ENCODE measurements at regions not wholly inside any gene's neighbourhood (a gene's known extent, or its start where the extent isn't known, plus 50 kb on each side); places are given as distances from the start of the nearest gene placed in this dataset.

- H3K4me3 ChIP-seq (replicated peaks in 1 of 3; ENCODE audit: low read depth in 2 of 3, low read length in 3 of 3) = peak overlapping the region; percentile 50 to 83 (median 74)
- peaks cover 8% of the 10 kb centered on the region for H3K4me1 Mint-ChIP-seq
- H3K9ac ChIP-seq (ENCODE audit: insufficient read depth, low read length, poor library complexity, severe bottlenecking) = peak overlapping the region; percentile 83
- WGBS (ENCODE audit: insufficient coverage) = 0% methylated on average over 17 of the region's 23 CpGs
- no peaks in the 10 kb centered on the region for H3K27me3 ChIP-seq (ENCODE audit: control insufficient read depth in 2 of 2, insufficient read depth in 2 of 2, low read length in 2 of 2)
- H3K9me3 Mint-ChIP-seq = peaks cover 2 to 23% (median 20%) of the 10 kb centered on the region in 7 donors
- no peak for TF ChIP-seq CTCF (IDR thresholded peaks at IDR 0.05)
- H3K4me2 ChIP-seq (replicated peaks; ENCODE audit: extremely low read depth, low read length, poor library complexity, severe bottlenecking) = peak overlapping the region; percentile 81
- H3K4me1 ChIP-seq (ENCODE audit: control insufficient read depth in 1 of 2, insufficient read depth in 2 of 2, low read length in 2 of 2) = peaks cover 5 to 11% of the 10 kb centered on the region in 2 donors
- H3K27ac Mint-ChIP-seq = peak overlapping the region; percentile 97 to 99 (median 98)
- intact Hi-C loops (cut with micrococcal nuclease) = loop anchor here (2.0 to 10.0 kb wide), 5 partner anchors 66 to 229 kb away; partner anchors contain the start of genes XPO1 (in 2 of the 2) and CCT4 (in 1 of the 2)
- H4K20me1 ChIP-seq (ENCODE audit: insufficient read depth, low read length) = no peaks in the 10 kb centered on the region
- H3K36me3 ChIP-seq (replicated peaks in 1 of 2; ENCODE audit: control insufficient read depth in 1 of 2, insufficient read depth in 2 of 2, low read length in 2 of 2) = no peaks in the 10 kb centered on the region
- H3K36me3 Mint-ChIP-seq = peaks cover 0 to 3% of the 10 kb centered on the region in 2 donors
- peak in 2 of 3 donors; percentile 40 to 60 for DNase-seq
- H3K4me3 Mint-ChIP-seq = peak overlapping the region; percentile 91 to 94
- H2AFZ ChIP-seq (ENCODE audit: insufficient read depth, low read depth, low read length, poor library complexity, severe bottlenecking) = peak overlapping the region; percentile 91
- no peaks in the 10 kb centered on the region for H3K79me2 ChIP-seq (ENCODE audit: insufficient read depth, low read length)
- peak overlapping the region; percentile 91 to 98 for H3K27ac ChIP-seq (ENCODE audit: low read depth in 1 of 2, low read length in 2 of 2)
- H3K27me3 Mint-ChIP-seq (ENCODE audit: low read depth in 3 of 3) = peaks cover 0 to 8% (median 3%) of the 10 kb centered on the region in 3 donors
- peaks cover 0 to 12% of the 10 kb centered on the region in 2 donors for H3K9me3 ChIP-seq (replicated peaks in 1 of 2; ENCODE audit: control insufficient read depth in 1 of 2, insufficient read depth in 1 of 2, low read length in 2 of 2)
These were observed 90.2 kb downstream of the FAM161A start for GRCh38 chr2:61763605-61764034.

GRCh38 chr2:61762292-61762691 is 91.6 kb downstream of the FAM161A start:
- TF ChIP-seq CTCF (IDR thresholded peaks at IDR 0.05) = no peak
- H4K20me1 ChIP-seq (ENCODE audit: insufficient read depth, low read length) = no peaks in the 10 kb centered on the region
- H3K4me2 ChIP-seq (replicated peaks; ENCODE audit: extremely low read depth, low read length, poor library complexity, severe bottlenecking) = no peak overlapping the region
- H3K4me1 ChIP-seq (ENCODE audit: control insufficient read depth in 1 of 2, insufficient read depth in 2 of 2, low read length in 2 of 2) = peaks cover 5 to 11% of the 10 kb centered on the region in 2 donors
- no peak overlapping the region for H3K4me3 ChIP-seq (replicated peaks in 1 of 3; ENCODE audit: low read depth in 2 of 3, low read length in 3 of 3)
- DNase-seq = no peak
- H2AFZ ChIP-seq (ENCODE audit: insufficient read depth, low read depth, low read length, poor library complexity, severe bottlenecking) = no peak overlapping the region
- peaks cover 0 to 12% of the 10 kb centered on the region in 2 donors for H3K9me3 ChIP-seq (replicated peaks in 1 of 2; ENCODE audit: control insufficient read depth in 1 of 2, insufficient read depth in 1 of 2, low read length in 2 of 2)
- no peak overlapping the region for H3K9ac ChIP-seq (ENCODE audit: insufficient read depth, low read length, poor library complexity, severe bottlenecking)
- no peak overlapping the region for H3K27ac Mint-ChIP-seq
- peaks cover 0 to 8% (median 3%) of the 10 kb centered on the region in 3 donors for H3K27me3 Mint-ChIP-seq (ENCODE audit: low read depth in 3 of 3)
- no peaks in the 10 kb centered on the region for H3K27me3 ChIP-seq (ENCODE audit: control insufficient read depth in 2 of 2, insufficient read depth in 2 of 2, low read length in 2 of 2)
- H3K27ac ChIP-seq (ENCODE audit: low read depth in 1 of 2, low read length in 2 of 2) = no peak overlapping the region
- H3K4me3 Mint-ChIP-seq = no peak overlapping the region
- peaks cover 0 to 3% of the 10 kb centered on the region in 2 donors for H3K36me3 Mint-ChIP-seq
- intact Hi-C loops (cut with micrococcal nuclease) = loop anchor here (5.0 to 10.0 kb wide), 4 partner anchors 65 to 227 kb away; partner anchors contain the start of genes XPO1 (in 2 of the 2) and CCT4 (in 1 of the 2)
- WGBS (ENCODE audit: insufficient coverage) = 93% methylated on average over 3 of the region's 8 CpGs
- no peaks in the 10 kb centered on the region for H3K79me2 ChIP-seq (ENCODE audit: insufficient read depth, low read length)
- H3K36me3 ChIP-seq (replicated peaks in 1 of 2; ENCODE audit: control insufficient read depth in 1 of 2, insufficient read depth in 2 of 2, low read length in 2 of 2) = no peaks in the 10 kb centered on the region
- H3K4me1 Mint-ChIP-seq = peaks cover 8% of the 10 kb centered on the region
- peaks cover 2 to 23% (median 20%) of the 10 kb centered on the region in 7 donors for H3K9me3 Mint-ChIP-seq
